ACHN (cell line): ENCODE measurements at regions not wholly inside any gene's neighbourhood (a gene's known extent, or its start where the extent isn't known, plus 50 kb on each side); places are given as distances from the start of the nearest gene placed in this dataset.

ENCODE experiments used
- DNase-seq: peaks from one replicate; pipeline ENCODE4 v3.0.0-alpha.2; 2015
- in situ Hi-C: cut with HindIII; loops from 2 replicates; pipeline ENCODE4 v1.10.0; 2017; ENCODE audit warnings: low sequenced_read_pairs, low pct_ligation_motif_present, low pct_unique_long_range_greater_than_20kb

GRCh38 chr1:216785737-216786136 is 62.5 kb upstream of the ESRRG start:
- in situ Hi-C loops, result no loop called here
- DNase-seq, result no peak

- DNase-seq, result no peak
- in situ Hi-C loops, result no loop called here
Observed at GRCh38 chr1:216785221-216785620, 62.0 kb upstream of the ESRRG start.

GRCh38 chr1:216779686-216780085 is 56.5 kb upstream of the ESRRG start:
- DNase-seq, result no peak
- in situ Hi-C loops, result no loop called here

- in situ Hi-C loops, result no loop called here
- no peak for DNase-seq
Observed at GRCh38 chr1:216778737-216779136, 55.5 kb upstream of the ESRRG start.

GRCh38 chr1:216777148-216777547 is 53.9 kb upstream of the ESRRG start:
- in situ Hi-C loops, result no loop called here
- no peak for DNase-seq
